Astrocyte (in vitro differentiated cells and primary cell): ENCODE measurements at regions not wholly inside any gene's neighbourhood (a gene's known extent, or its start where the extent isn't known, plus 50 kb on each side); places are given as distances from the start of the nearest gene placed in this dataset.

ENCODE experiments used
- DNase-seq: peaks from one replicate; pipeline ENCODE4 v3.0.0-alpha.2; 2010; ENCODE audit warnings: low read depth
- FAIRE-seq: peaks from 2 replicates; lab custom pipeline; 2011; peaks lifted over from hg19 to GRCh38; lab: Jason Lieb, UNC
- H2AFZ ChIP-seq: 2 replicates; pipeline ENCODE4 v1.6.0; 2012; ENCODE audit warnings: low read depth, low read length, inconsistent platforms
- H3K27ac ChIP-seq: 2 replicates; pipeline ENCODE4 v1.5.1; 2011; ENCODE audit warnings: low read depth, low read length, inconsistent platforms
- H3K27me3 ChIP-seq: 2 replicates; pipeline ENCODE4 v1.6.0; 2011; ENCODE audit warnings: low read length, inconsistent platforms; ENCODE audit not compliant: insufficient read depth
- H3K36me3 ChIP-seq: 2 replicates; pipeline ENCODE4 v1.5.1; 2011; ENCODE audit warnings: low read length, inconsistent platforms; ENCODE audit not compliant: insufficient read depth
- H3K4me1 ChIP-seq: 2 replicates; pipeline ENCODE4 v1.5.1; 2011; ENCODE audit warnings: low read length, inconsistent platforms; ENCODE audit not compliant: insufficient read depth
- H3K4me2 ChIP-seq: 2 replicates; pipeline ENCODE4 v1.6.0; 2012; ENCODE audit warnings: low read length, inconsistent platforms
- H3K4me3 ChIP-seq: 2 replicates; pipeline ENCODE4 v1.5.1; 2011; ENCODE audit warnings: low read depth, mild to moderate bottlenecking, low read length, inconsistent platforms; ENCODE audit not compliant: insufficient read depth
- H3K79me2 ChIP-seq: 2 replicates; pipeline ENCODE4 v1.6.0; 2012; ENCODE audit warnings: mild to moderate bottlenecking, low read length, inconsistent platforms; ENCODE audit not compliant: insufficient read depth
- H3K9ac ChIP-seq: 2 replicates; pipeline ENCODE4 v1.6.0; 2012; ENCODE audit warnings: mild to moderate bottlenecking, low read length, inconsistent platforms
- H3K9me3 ChIP-seq: 2 replicates; pipeline ENCODE4 v1.5.1; 2012; ENCODE audit warnings: low read depth, mild to moderate bottlenecking, low read length, inconsistent platforms; ENCODE audit not compliant: insufficient read depth
- H4K20me1 ChIP-seq: 2 replicates; pipeline ENCODE4 v1.6.0; 2012; ENCODE audit warnings: low read length, inconsistent platforms; ENCODE audit not compliant: insufficient read depth
- H3K27ac Mint-ChIP-seq: one replicate; pipeline ENCODE4 v1.8.0; 2021; ENCODE audit warnings: mild to moderate bottlenecking, mixed read lengths; ENCODE audit not compliant: unreplicated experiment
- H3K27me3 Mint-ChIP-seq: one replicate; pipeline ENCODE4 v1.8.0; 2021; ENCODE audit warnings: low read depth, mixed read lengths; ENCODE audit not compliant: unreplicated experiment
- H3K36me3 Mint-ChIP-seq: one replicate; pipeline ENCODE4 v1.8.0; 2021; ENCODE audit warnings: low read depth, mixed read lengths; ENCODE audit not compliant: unreplicated experiment
- H3K4me1 Mint-ChIP-seq: one replicate; pipeline ENCODE4 v1.8.0; 2021; ENCODE audit warnings: low read depth, mixed read lengths; ENCODE audit not compliant: unreplicated experiment
- H3K4me3 Mint-ChIP-seq: one replicate; pipeline ENCODE4 v1.8.0; 2021; ENCODE audit warnings: mild to moderate bottlenecking, moderate library complexity, mixed read lengths; ENCODE audit not compliant: unreplicated experiment
- H3K9me3 Mint-ChIP-seq: one replicate; pipeline ENCODE4 v1.8.0; 2021; ENCODE audit warnings: mild to moderate bottlenecking, mixed read lengths; ENCODE audit not compliant: unreplicated experiment
- CTCF ChIP-seq: IDR thresholded peaks from 2 replicates; pipeline ENCODE4 v1.5.1; 2011; ENCODE audit warnings: low read depth, mild to moderate bottlenecking, inconsistent platforms, low read length, moderate library complexity; ENCODE audit not compliant: insufficient read depth
- EZH2 ChIP-seq: IDR thresholded peaks from 2 replicates; pipeline ENCODE4 v1.6.1; 2012; ENCODE audit warnings: mild to moderate bottlenecking, low read length, inconsistent platforms; ENCODE audit not compliant: insufficient read depth

- Histone ChIP-seq H3K27ac (no peak overlapping the region), H3K36me3 (no peaks in the 10 kb centered on the region), H3K4me2 (peak overlapping the region; percentile 34), H3K79me2 (no peaks in the 10 kb centered on the region), H3K9me3 (no peaks in the 10 kb centered on the region), H3K27me3 (no peaks in the 10 kb centered on the region), H4K20me1 (no peaks in the 10 kb centered on the region), H2AFZ (peak overlapping the region; percentile 62), H3K4me1 (no peaks in the 10 kb centered on the region), H3K9ac (no peak overlapping the region), H3K4me3 (no peak overlapping the region)
- no peak overlapping the region for H3K27ac Mint-ChIP-seq
- H3K9me3 Mint-ChIP-seq = no peaks in the 10 kb centered on the region
- no peaks in the 10 kb centered on the region for H3K4me1 Mint-ChIP-seq
- FAIRE-seq (no peak), DNase-seq (no peak)
- no peaks in the 10 kb centered on the region for H3K27me3 Mint-ChIP-seq
- TF ChIP-seq EZH2 = no peak
- no peak for TF ChIP-seq CTCF
- H3K36me3 Mint-ChIP-seq = no peaks in the 10 kb centered on the region
- H3K4me3 Mint-ChIP-seq = no peak overlapping the region
Observed at GRCh38 chr1:170284951-170285350, 139.2 kb downstream of the NTMT2 start.

- H3K9ac ChIP-seq = no peak overlapping the region
- Mint-ChIP-seq H3K9me3 (no peaks in the 10 kb centered on the region), H3K4me3 (no peak overlapping the region), H3K27me3 (no peaks in the 10 kb centered on the region), H3K36me3 (no peaks in the 10 kb centered on the region), H3K27ac (no peak overlapping the region), H3K4me1 (no peaks in the 10 kb centered on the region)
- no peak overlapping the region for H2AFZ ChIP-seq
- no peaks in the 10 kb centered on the region for H4K20me1 ChIP-seq
- FAIRE-seq = no peak
- no peaks in the 10 kb centered on the region for H3K4me1 ChIP-seq
- TF ChIP-seq CTCF (no peak), EZH2 (no peak)
- no peaks in the 10 kb centered on the region for H3K9me3 ChIP-seq
- no peaks in the 10 kb centered on the region for H3K27me3 ChIP-seq
- H3K4me3 ChIP-seq = no peak overlapping the region
- DNase-seq = no peak
- H3K27ac ChIP-seq = no peak overlapping the region
- no peaks in the 10 kb centered on the region for H3K79me2 ChIP-seq
- H3K4me2 ChIP-seq = no peak overlapping the region
- no peaks in the 10 kb centered on the region for H3K36me3 ChIP-seq
Observed at GRCh38 chr1:170288155-170288554, 142.4 kb downstream of the NTMT2 start.

- H3K36me3 ChIP-seq = no peaks in the 10 kb centered on the region
- H3K36me3 Mint-ChIP-seq = no peaks in the 10 kb centered on the region
- no peak overlapping the region for H2AFZ ChIP-seq
- no peak for TF ChIP-seq CTCF
- no peak for TF ChIP-seq EZH2
- FAIRE-seq = peak; percentile 23
- H3K9me3 ChIP-seq = no peaks in the 10 kb centered on the region
- no peak overlapping the region for H3K27ac Mint-ChIP-seq
- no peak overlapping the region for H3K27ac ChIP-seq
- no peaks in the 10 kb centered on the region for H3K9me3 Mint-ChIP-seq
- H4K20me1 ChIP-seq = no peaks in the 10 kb centered on the region
- H3K27me3 Mint-ChIP-seq = no peaks in the 10 kb centered on the region
- no peak overlapping the region for H3K4me2 ChIP-seq
- no peaks in the 10 kb centered on the region for H3K27me3 ChIP-seq
- no peak overlapping the region for H3K4me3 Mint-ChIP-seq
- no peak overlapping the region for H3K4me3 ChIP-seq
- no peaks in the 10 kb centered on the region for H3K4me1 ChIP-seq
- no peaks in the 10 kb centered on the region for H3K79me2 ChIP-seq
- H3K4me1 Mint-ChIP-seq = no peaks in the 10 kb centered on the region
- DNase-seq = no peak
- H3K9ac ChIP-seq = no peak overlapping the region
Observed at GRCh38 chr1:170290276-170290675, 144.5 kb downstream of the NTMT2 start.
